Spinal cord (tissue), 9 donors: ENCODE measurements at regions not wholly inside any gene's neighbourhood (a gene's known extent, or its start where the extent isn't known, plus 50 kb on each side); places are given as distances from the start of the nearest gene placed in this dataset.

Experiments used
- DNase-seq, 6 donors: peaks; one replicate each; pipeline versions ENCODE4 v3.0.0 to v3.0.0-alpha.2; 2013 to 2015; ENCODE audit warnings: low spot score in 6 of 6, low read depth in 4 of 6
- H3K27ac ChIP-seq: one replicate; pipeline ENCODE4 v1.5.1; 2013; ENCODE audit warnings: low read depth, low read length, control low read depth
- H3K27me3 ChIP-seq: one replicate; pipeline ENCODE4 v1.6.1; 2013; ENCODE audit warnings: low read length; ENCODE audit not compliant: control insufficient read depth, insufficient read depth
- H3K36me3 ChIP-seq: one replicate; pipeline ENCODE4 v1.6.1; 2013; ENCODE audit warnings: low read length; ENCODE audit not compliant: control insufficient read depth, insufficient read depth
- H3K4me1 ChIP-seq: one replicate; pipeline ENCODE4 v1.6.1; 2013; ENCODE audit warnings: low read length; ENCODE audit not compliant: control insufficient read depth, insufficient read depth
- H3K4me3 ChIP-seq: one replicate; pipeline ENCODE4 v1.5.1; 2013; ENCODE audit warnings: low read depth, low read length, control low read depth
- H3K9me3 ChIP-seq: one replicate; pipeline ENCODE4 v1.6.1; 2013; ENCODE audit warnings: low read length; ENCODE audit not compliant: control insufficient read depth, insufficient read depth
- WGBS: methylation state at CpG from one replicate; pipeline ENCODE4 v1.1.5; 2013; ENCODE audit warnings: missing lambda C conversion rate; ENCODE audit not compliant: insufficient coverage; 5-methylcytosine and 5-hydroxymethylcytosine counted together
- donor health status: healthy.

- DNase-seq, result peak in 2 of 6 donors; percentile 18 to 28
- WGBS, result 22% methylated on average over 4 of the region's 4 CpGs
- Histone ChIP-seq H3K9me3 (no peaks in the 10 kb centered on the region), H3K27ac (peak overlapping the region; percentile 64), H3K36me3 (no peaks in the 10 kb centered on the region), H3K4me1 (no peaks in the 10 kb centered on the region), H3K4me3 (no peak overlapping the region), H3K27me3 (no peaks in the 10 kb centered on the region)
Observed at GRCh38 chr2:150640039-150640438, 152.6 kb upstream of the RND3 start.

GRCh38 chr2:150639383-150639782 is 151.9 kb upstream of the RND3 start:
- no CpG with 5 or more reads among the region's 3 CpGs for WGBS
- Histone ChIP-seq H3K9me3 (no peaks in the 10 kb centered on the region), H3K27me3 (no peaks in the 10 kb centered on the region), H3K27ac (no peak overlapping the region), H3K36me3 (no peaks in the 10 kb centered on the region), H3K4me1 (no peaks in the 10 kb centered on the region), H3K4me3 (no peak overlapping the region)
- DNase-seq, result peak in 1 of 6 donors; percentile 12

GRCh38 chr2:150631236-150631821 is 143.9 kb upstream of the RND3 start:
- Histone ChIP-seq H3K9me3 (no peaks in the 10 kb centered on the region), H3K27ac (peak overlapping the region; percentile 77), H3K27me3 (no peaks in the 10 kb centered on the region), H3K4me3 (no peak overlapping the region), H3K36me3 (no peaks in the 10 kb centered on the region), H3K4me1 (no peaks in the 10 kb centered on the region)
- WGBS, result no CpG with 5 or more reads among the region's 2 CpGs
- DNase-seq, result no peak

- peak in 2 of 6 donors; percentile 39 to 58 for DNase-seq
- no peak overlapping the region for H3K4me3 ChIP-seq
- 71% methylated on average over 1 of the region's 3 CpGs for WGBS
- H3K36me3 ChIP-seq, result no peaks in the 10 kb centered on the region
- peak overlapping the region; percentile 77 for H3K27ac ChIP-seq
- no peaks in the 10 kb centered on the region for H3K27me3 ChIP-seq
- H3K4me1 ChIP-seq, result no peaks in the 10 kb centered on the region
- no peaks in the 10 kb centered on the region for H3K9me3 ChIP-seq
Observed at GRCh38 chr2:150630587-150631235, 143.2 kb upstream of the RND3 start.

- DNase-seq, result no peak
- Histone ChIP-seq H3K27me3 (no peaks in the 10 kb centered on the region), H3K36me3 (no peaks in the 10 kb centered on the region), H3K4me3 (no peak overlapping the region), H3K4me1 (no peaks in the 10 kb centered on the region), H3K27ac (no peak overlapping the region), H3K9me3 (no peaks in the 10 kb centered on the region)
Observed at GRCh38 chr2:150627526-150627925, 140.1 kb upstream of the RND3 start.

- no peaks in the 10 kb centered on the region for H3K9me3 ChIP-seq
- H3K27me3 ChIP-seq, result no peaks in the 10 kb centered on the region
- no peaks in the 10 kb centered on the region for H3K36me3 ChIP-seq
- peak in 3 of 6 donors; percentile 11 to 62 (median 33) for DNase-seq
- H3K27ac ChIP-seq, result no peak overlapping the region
- no peak overlapping the region for H3K4me3 ChIP-seq
- WGBS, result 50% methylated on average over 1 of the region's 1 CpG
- no peaks in the 10 kb centered on the region for H3K4me1 ChIP-seq
Observed at GRCh38 chr2:150626934-150627411, 139.5 kb upstream of the RND3 start.

GRCh38 chr2:150625741-150626140 is 138.3 kb upstream of the RND3 start:
- Histone ChIP-seq H3K9me3 (no peaks in the 10 kb centered on the region), H3K4me1 (no peaks in the 10 kb centered on the region), H3K27ac (no peak overlapping the region), H3K27me3 (no peaks in the 10 kb centered on the region), H3K4me3 (no peak overlapping the region), H3K36me3 (no peaks in the 10 kb centered on the region)
- no peak for DNase-seq
- no CpG with 5 or more reads among the region's 2 CpGs for WGBS

- H3K4me3 ChIP-seq, result no peak overlapping the region
- H3K27me3 ChIP-seq, result no peaks in the 10 kb centered on the region
- no peak for DNase-seq
- no peaks in the 10 kb centered on the region for H3K9me3 ChIP-seq
- H3K36me3 ChIP-seq, result no peaks in the 10 kb centered on the region
- H3K4me1 ChIP-seq, result no peaks in the 10 kb centered on the region
- no peak overlapping the region for H3K27ac ChIP-seq
Observed at GRCh38 chr2:150625303-150625702, 137.8 kb upstream of the RND3 start.

GRCh38 chr2:150624001-150624401 is 136.5 kb upstream of the RND3 start:
- Histone ChIP-seq H3K27ac (peak overlapping the region; percentile 58), H3K9me3 (no peaks in the 10 kb centered on the region), H3K4me1 (no peaks in the 10 kb centered on the region), H3K36me3 (no peaks in the 10 kb centered on the region), H3K27me3 (no peaks in the 10 kb centered on the region), H3K4me3 (no peak overlapping the region)
- WGBS, result 46% methylated on average over 2 of the region's 5 CpGs
- peak in 2 of 6 donors; percentile 50 to 80 for DNase-seq

GRCh38 chr2:150621526-150622213 is 134.2 kb upstream of the RND3 start:
- H3K4me3 ChIP-seq, result no peak overlapping the region
- no peaks in the 10 kb centered on the region for H3K9me3 ChIP-seq
- WGBS, result no CpG with 5 or more reads among the region's 4 CpGs
- no peaks in the 10 kb centered on the region for H3K27me3 ChIP-seq
- no peaks in the 10 kb centered on the region for H3K36me3 ChIP-seq
- H3K27ac ChIP-seq, result no peak overlapping the region
- DNase-seq, result no peak
- H3K4me1 ChIP-seq, result no peaks in the 10 kb centered on the region
